Fibroblast of mammary gland (primary cell): ENCODE measurements at regions not wholly inside any gene's neighbourhood (a gene's known extent, or its start where the extent isn't known, plus 50 kb on each side); places are given as distances from the start of the nearest gene placed in this dataset.
"Not testable (repeated sequence)": the region's sequence is repeated elsewhere in the genome, so short reads cannot be mapped to it uniquely, and the experiment has no call there.

Source experiments
- DNase-seq: peaks from one replicate; pipeline ENCODE4 v3.0.0-alpha.2; 2010; ENCODE audit warnings: low read depth
- H3K4me3 ChIP-seq: 2 replicates; pipeline ENCODE4 v1.5.1; 2011; ENCODE audit warnings: low read depth, mild to moderate bottlenecking, low read length, moderate library complexity; ENCODE audit not compliant: control insufficient read depth
- TF ChIP-seq, protein P1 (sequence below): conservative IDR thresholded peaks from 2 replicates; pipeline ENCODE4 v1.5.1; 2011; ENCODE audit warnings: low read depth, low read length, inconsistent platforms; ENCODE audit not compliant: control insufficient read depth, insufficient read depth

DNA sequence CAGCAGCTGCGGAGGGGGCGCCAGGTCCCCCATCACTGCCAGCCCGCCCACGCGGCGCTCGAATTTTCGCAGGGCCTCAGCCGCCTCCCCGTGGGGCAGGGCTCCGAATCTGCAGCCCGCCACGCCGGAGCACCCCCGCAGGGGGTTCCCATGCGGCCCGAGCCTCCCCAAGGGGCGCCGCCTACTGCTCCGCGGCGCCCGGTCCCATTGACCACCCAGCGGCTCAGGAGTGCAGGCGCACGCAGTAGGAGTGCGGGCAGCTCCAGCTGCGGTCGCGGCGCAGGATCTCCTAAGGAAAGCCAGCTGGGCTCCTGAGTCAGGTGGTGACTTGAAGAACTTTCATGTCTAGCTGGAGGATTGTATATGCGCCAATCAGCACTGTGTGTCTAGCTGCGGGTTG lies 155.3 kb upstream of the RREB1 start:
- no peak for DNase-seq
- H3K4me3 ChIP-seq = no peak overlapping the region
- TF ChIP-seq, protein P1, sequence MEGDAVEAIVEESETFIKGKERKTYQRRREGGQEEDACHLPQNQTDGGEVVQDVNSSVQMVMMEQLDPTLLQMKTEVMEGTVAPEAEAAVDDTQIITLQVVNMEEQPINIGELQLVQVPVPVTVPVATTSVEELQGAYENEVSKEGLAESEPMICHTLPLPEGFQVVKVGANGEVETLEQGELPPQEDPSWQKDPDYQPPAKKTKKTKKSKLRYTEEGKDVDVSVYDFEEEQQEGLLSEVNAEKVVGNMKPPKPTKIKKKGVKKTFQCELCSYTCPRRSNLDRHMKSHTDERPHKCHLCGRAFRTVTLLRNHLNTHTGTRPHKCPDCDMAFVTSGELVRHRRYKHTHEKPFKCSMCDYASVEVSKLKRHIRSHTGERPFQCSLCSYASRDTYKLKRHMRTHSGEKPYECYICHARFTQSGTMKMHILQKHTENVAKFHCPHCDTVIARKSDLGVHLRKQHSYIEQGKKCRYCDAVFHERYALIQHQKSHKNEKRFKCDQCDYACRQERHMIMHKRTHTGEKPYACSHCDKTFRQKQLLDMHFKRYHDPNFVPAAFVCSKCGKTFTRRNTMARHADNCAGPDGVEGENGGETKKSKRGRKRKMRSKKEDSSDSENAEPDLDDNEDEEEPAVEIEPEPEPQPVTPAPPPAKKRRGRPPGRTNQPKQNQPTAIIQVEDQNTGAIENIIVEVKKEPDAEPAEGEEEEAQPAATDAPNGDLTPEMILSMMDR = no peak

DNA sequence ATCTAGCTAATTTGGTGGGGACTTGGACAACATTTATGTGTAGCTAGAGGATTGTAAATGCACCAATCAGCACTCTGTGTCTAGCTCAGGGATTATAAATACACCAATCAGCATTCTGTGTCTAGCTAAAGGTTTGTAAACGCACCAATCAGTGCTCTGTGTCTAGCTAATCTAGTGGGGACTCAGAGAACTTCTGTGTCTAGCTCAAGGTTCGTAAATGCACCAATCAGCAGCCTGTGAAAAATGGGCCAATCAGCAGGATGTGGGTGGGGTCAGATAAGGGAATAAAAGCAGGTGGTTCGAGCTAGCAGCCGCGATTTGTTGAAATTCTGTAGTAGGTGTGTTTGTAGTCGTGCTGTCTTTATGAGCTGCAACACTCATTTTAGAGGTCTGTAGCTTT lies 154.8 kb upstream of the RREB1 start:
- DNase-seq, H3K4me3 ChIP-seq: not testable (repeated sequence)

DNA sequence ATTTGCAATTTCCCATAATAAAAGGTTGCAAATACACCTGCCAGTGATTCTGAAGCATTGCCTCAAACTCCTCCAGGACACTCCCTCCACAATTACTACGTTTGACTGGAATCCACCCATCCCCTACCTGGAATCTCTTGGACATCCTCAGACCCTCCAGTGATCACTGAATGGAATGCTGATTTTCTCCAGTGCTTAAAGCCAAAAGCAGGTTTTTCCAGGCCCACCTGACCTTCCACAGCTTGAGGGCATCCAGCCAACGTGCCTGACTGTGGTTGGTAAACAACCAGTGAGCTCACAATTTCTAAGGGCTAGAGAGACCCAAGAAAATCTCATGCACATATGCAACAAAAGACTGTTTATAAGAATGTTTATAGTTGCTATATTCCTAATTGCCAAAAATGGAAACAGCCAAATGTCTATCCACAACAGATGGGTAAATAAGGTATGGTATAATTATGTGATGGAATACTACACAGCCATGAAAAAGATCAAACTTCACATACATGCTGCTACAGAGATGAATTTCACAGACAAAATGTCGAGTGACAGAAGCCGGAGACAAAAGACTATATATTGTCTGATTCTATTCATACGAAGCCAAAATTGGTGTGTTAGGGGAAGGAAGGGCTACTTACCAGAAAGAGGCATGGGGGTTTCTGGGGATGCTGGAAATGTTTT lies 147.1 kb upstream of the RREB1 start:
- no peak for DNase-seq
- no peak overlapping the region for H3K4me3 ChIP-seq
- TF ChIP-seq, protein P1 = no peak

DNA sequence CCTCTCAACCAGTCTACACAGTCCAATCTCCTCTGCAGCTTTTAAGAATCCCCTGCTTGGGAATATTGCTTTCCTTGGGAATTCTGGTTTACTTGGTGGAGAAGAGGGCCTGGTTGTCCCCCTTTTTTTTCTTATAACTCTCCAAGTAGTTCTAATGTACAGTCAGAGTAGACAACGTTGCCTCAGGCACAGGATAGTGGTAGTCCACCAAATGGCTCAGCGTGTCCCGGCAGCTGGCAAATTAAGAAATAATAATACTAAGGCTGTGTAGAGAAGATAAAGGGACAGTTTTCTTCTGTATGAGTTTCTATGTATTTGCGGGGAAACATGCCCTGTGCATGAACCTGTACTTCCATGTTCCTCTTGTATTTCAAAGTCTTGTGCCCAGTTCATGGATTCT lies 145.7 kb upstream of the RREB1 start:
- no peak for DNase-seq
- H3K4me3 ChIP-seq = no peak overlapping the region
- TF ChIP-seq, protein P1 = no peak

DNA sequence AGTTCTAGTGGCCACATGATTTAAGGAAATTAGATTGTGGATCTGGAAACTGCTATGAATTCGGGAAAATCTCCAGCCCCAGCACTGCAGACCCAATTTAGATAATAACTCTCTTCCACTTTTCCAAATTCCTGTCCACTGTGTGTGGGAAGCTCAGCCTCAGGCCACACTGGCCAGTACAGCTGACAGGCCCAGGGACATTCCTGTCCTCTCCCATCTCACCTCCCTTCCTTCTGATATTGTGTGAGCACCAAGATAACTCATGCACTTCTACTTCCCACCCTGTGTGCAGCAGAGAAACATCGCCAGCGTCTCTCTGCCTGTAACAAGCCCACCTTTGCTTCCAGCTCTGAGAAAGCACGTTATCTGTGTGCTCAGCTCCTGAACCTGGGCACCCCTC lies 145.1 kb upstream of the RREB1 start:
- TF ChIP-seq, protein P1 = no peak
- no peak overlapping the region for H3K4me3 ChIP-seq
- DNase-seq = no peak

DNA sequence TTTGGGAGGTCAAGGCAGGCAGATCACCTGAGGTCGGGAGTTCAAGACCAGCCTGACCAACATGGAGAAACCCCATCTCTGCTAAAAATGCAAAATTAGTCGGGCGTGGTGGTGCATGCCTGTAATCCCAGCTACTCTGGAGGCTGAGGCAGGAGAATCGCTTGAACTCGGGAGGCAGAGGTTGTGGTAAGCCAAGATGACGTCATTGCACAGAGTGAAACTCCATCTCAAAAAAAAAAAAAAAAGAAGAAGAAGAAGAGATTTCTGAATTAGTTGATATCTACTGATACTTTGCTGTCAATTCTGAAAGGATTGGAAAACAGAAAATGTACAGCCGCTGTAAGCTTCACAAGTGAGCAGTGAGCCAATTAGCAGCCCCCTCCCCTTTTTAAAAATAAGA lies 144.4 kb upstream of the RREB1 start:
- not testable (repeated sequence) for DNase-seq, H3K4me3 ChIP-seq

DNA sequence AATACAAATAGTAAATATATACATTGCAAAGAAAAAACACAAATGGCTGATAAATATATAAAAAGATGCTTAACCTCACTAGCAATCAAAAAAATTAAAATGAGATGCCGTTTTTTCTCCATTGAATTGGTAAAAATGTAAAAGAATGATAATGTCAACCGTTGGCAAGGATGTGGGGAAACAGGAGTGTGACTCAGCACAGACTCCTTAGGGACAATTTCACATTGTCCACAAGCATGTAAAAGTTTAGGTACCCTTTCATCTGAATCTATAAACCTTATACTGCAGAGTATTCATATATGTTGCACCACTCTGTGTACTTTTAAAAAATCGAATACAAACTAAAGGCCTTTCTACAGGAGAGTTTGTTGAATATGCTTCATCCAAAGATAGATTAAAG lies 143.1 kb upstream of the RREB1 start:
- no peak overlapping the region for H3K4me3 ChIP-seq
- TF ChIP-seq, protein P1 = no peak
- DNase-seq = peak; percentile 12

DNA sequence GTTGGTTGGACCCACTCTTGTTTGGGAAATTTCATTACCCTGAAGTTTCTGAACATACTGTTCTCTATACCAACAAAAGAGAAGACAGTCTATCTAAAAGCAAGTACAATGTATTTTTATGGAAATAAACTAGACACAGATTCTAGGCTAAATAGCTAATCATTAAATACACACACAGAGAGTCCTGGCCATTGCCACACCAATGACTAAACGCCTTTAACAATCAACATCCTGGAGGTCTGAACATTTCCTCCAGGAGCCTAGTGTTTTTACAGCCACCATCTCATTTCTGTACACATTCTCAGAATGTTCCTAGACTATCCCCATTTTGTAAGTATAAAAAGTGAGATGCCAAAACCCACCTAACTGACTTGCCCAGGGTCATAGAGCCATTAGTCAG lies 141.6 kb upstream of the RREB1 start:
- TF ChIP-seq, protein P1 = no peak
- no peak for DNase-seq
- no peak overlapping the region for H3K4me3 ChIP-seq
